Stimulated activated CD8-positive, alpha-beta memory T cell treated with anti-CD3 and anti-CD28 coated beads, Interleukin-12 subunit alpha, Interleukin-12 subunit beta, amount 100 ng/mL, for 1 hour (primary cell): ENCODE measurements at regions not wholly inside any gene's neighbourhood (a gene's known extent, or its start where the extent isn't known, plus 50 kb on each side); places are given as distances from the start of the nearest gene placed in this dataset.
"Not testable (repeated sequence)": the region's sequence is repeated elsewhere in the genome, so short reads cannot be mapped to it uniquely, and the experiment has no call there.

Experiments used
- DNase-seq: peaks from one replicate; pipeline ENCODE4 v3.0.0-alpha.2; 2020; ENCODE audit warnings: low read depth

- DNase-seq, result no peak
These were observed 86.3 kb downstream of the GYPE start for GRCh38 chr4:143819029-143819428.

- not testable (repeated sequence) for DNase-seq
These were observed 87.5 kb downstream of the GYPE start for GRCh38 chr4:143817866-143818265.

GRCh38 chr4:143815375-143815774 lies 90.0 kb downstream of the GYPE start:
- DNase-seq, result not testable (repeated sequence)

- DNase-seq, result not testable (repeated sequence)
These were observed 91.8 kb downstream of the GYPE start for GRCh38 chr4:143813431-143814154.

- not testable (repeated sequence) for DNase-seq
These were observed 91.2 kb upstream of the FREM3 start for GRCh38 chr4:143791693-143792092.

- not testable (repeated sequence) for DNase-seq
These were observed 90.0 kb upstream of the FREM3 start for GRCh38 chr4:143790425-143790824.

- DNase-seq, result not testable (repeated sequence)
These were observed 89.1 kb upstream of the FREM3 start for GRCh38 chr4:143789618-143790017.

GRCh38 chr4:143784567-143784966 lies 84.1 kb upstream of the FREM3 start:
- no peak for DNase-seq

- DNase-seq, result no peak
These were observed 82.0 kb upstream of the FREM3 start for GRCh38 chr4:143782521-143782920.

GRCh38 chr4:143773998-143774895 lies 73.8 kb upstream of the FREM3 start:
- DNase-seq, result peak; percentile 1

GRCh38 chr4:143771269-143771668 lies 70.8 kb upstream of the FREM3 start:
- DNase-seq, result no peak

GRCh38 chr4:143768007-143768591 lies 67.6 kb upstream of the FREM3 start:
- DNase-seq, result no peak

- no peak for DNase-seq
These were observed 63.1 kb upstream of the FREM3 start for GRCh38 chr4:143763587-143763986.

- DNase-seq, result no peak
These were observed 62.0 kb upstream of the FREM3 start for GRCh38 chr4:143762511-143762910.
